ENCODE measurements at regions not wholly inside any gene's neighbourhood (a gene's known extent, or its start where the extent isn't known, plus 50 kb on each side); places are given as distances from the start of the nearest gene placed in this dataset.

GRCh38 chr14:29085546-29085945, 319.0 kb downstream of the FOXG1 start:
- FAIRE-seq: no peak

More at GRCh38 chr14:29085546-29085945, 319.0 kb downstream of the FOXG1 start:
- Histone ChIP-seq H3K4me3 (no peak overlapping the region), H3K9me3 (replicated peaks; ENCODE audit: control insufficient read depth, insufficient read depth, low read depth, low read length) (no peaks in the 10 kb centered on the region), H3K4me1 (replicated peaks in 1 of 2; ENCODE audit: control insufficient read depth in 2 of 2, insufficient read depth in 2 of 2, low read length in 2 of 2) (no peaks in the 10 kb centered on the region), H3K9me1 (ENCODE audit: control insufficient read depth, insufficient read depth, low read length) (no peaks in the 10 kb centered on the region), H3K27me3 (ENCODE audit: control insufficient read depth in 2 of 2, insufficient read depth in 2 of 2, low read length in 2 of 2) (no peaks in the 10 kb centered on the region), H3K27ac (ENCODE audit: extremely low read depth, low read depth, low read length) (no peak overlapping the region), H3K79me2 (ENCODE audit: control insufficient read depth, insufficient read depth, low read length) (no peaks in the 10 kb centered on the region), H4K20me1 (replicated peaks; ENCODE audit: control insufficient read depth, insufficient read depth, low read length) (no peaks in the 10 kb centered on the region), H3K36me3 (ENCODE audit: control insufficient read depth, insufficient read depth, low read length) (no peaks in the 10 kb centered on the region), H3K9ac (ENCODE audit: insufficient read depth in 1 of 2, low read depth in 2 of 2, low read length in 2 of 2) (no peak overlapping the region), H2AFZ (ENCODE audit: low read depth, low read length) (no peak overlapping the region), H3K4me2 (ENCODE audit: insufficient read depth, low read length) (no peak overlapping the region)
- intact Hi-C loops (cut with micrococcal nuclease): no loop called here
- peak in 2 of 4 experiments; percentile 1 to 5 for DNase-seq (ENCODE audit: extremely low read depth in 1 of 4, low spot score in 3 of 4)
- TF ChIP-seq ZSCAN29 (IDR thresholded peaks at IDR 0.05) (no peak), NFRKB (IDR thresholded peaks at IDR 0.05; ENCODE audit: low read depth) (no peak), PBX2 (CRISPR knock-in tag; IDR thresholded peaks at IDR 0.05; ENCODE audit: low read depth) (no peak), PBX2 (tag; conservative IDR thresholded peaks at IDR 0.05; ENCODE audit: low read depth) (no peak), TCF15 (CRISPR knock-in tag; IDR thresholded peaks at IDR 0.05) (no peak), HDAC2 (IDR thresholded peaks at IDR 0.05) (no peak), DIDO1 (tag; IDR thresholded peaks at IDR 0.05; ENCODE audit: low read depth) (no peak)
- TF ChIP-seq, protein P1, sequence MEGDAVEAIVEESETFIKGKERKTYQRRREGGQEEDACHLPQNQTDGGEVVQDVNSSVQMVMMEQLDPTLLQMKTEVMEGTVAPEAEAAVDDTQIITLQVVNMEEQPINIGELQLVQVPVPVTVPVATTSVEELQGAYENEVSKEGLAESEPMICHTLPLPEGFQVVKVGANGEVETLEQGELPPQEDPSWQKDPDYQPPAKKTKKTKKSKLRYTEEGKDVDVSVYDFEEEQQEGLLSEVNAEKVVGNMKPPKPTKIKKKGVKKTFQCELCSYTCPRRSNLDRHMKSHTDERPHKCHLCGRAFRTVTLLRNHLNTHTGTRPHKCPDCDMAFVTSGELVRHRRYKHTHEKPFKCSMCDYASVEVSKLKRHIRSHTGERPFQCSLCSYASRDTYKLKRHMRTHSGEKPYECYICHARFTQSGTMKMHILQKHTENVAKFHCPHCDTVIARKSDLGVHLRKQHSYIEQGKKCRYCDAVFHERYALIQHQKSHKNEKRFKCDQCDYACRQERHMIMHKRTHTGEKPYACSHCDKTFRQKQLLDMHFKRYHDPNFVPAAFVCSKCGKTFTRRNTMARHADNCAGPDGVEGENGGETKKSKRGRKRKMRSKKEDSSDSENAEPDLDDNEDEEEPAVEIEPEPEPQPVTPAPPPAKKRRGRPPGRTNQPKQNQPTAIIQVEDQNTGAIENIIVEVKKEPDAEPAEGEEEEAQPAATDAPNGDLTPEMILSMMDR (IDR thresholded peaks at IDR 0.05 in 2 of 3, conservative IDR thresholded peaks at IDR 0.05 in 1 of 3; ENCODE audit: insufficient read depth in 2 of 3, low read depth in 1 of 3, low read length in 3 of 3): 0 out of 6 replicates have a peak, but pooled peaks of 1 of the 3 experiments have one; percentile 6
- TF ChIP-seq, protein P2, sequence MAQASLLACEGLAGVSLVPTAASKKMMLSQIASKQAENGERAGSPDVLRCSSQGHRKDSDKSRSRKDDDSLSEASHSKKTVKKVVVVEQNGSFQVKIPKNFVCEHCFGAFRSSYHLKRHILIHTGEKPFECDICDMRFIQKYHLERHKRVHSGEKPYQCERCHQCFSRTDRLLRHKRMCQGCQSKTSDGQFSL (CRISPR knock-in tag; IDR thresholded peaks at IDR 0.05): no peak
- TF ChIP-seq, protein P2 (tag; IDR thresholded peaks at IDR 0.05): no peak
- in situ Hi-C loops (cut with MboI): no loop called here
- CTCF ChIA-PET (ENCODE audit: low intra/inter-chr PET ratio): no interaction called here
- BruUV-seq (replicated peaks): no TSS peak
- 44% methylated on average over 3 of the region's 3 CpGs for WGBS (ENCODE audit: insufficient coverage, low coverage, missing lambda C conversion rate)
- POLR2A ChIA-PET: no interaction called here
- ATAC-seq: 0 out of 3 replicates have a peak, but pooled peaks have one; percentile 53
